H7 (cell line): ENCODE measurements at regions not wholly inside any gene's neighbourhood (a gene's known extent, or its start where the extent isn't known, plus 50 kb on each side); places are given as distances from the start of the nearest gene placed in this dataset.
"Not testable (repeated sequence)": the region's sequence is repeated elsewhere in the genome, so short reads cannot be mapped to it uniquely, and the experiment has no call there.

Source experiments
- DNase-seq: peaks from one replicate; pipeline ENCODE4 v3.0.0; 2012
- H3K27me3 ChIP-seq: 2 replicates; pipeline ENCODE4 v1.6.0; 2011; ENCODE audit warnings: mild to moderate bottlenecking, low read length; ENCODE audit not compliant: control insufficient read depth, insufficient read depth
- H3K36me3 ChIP-seq: replicated peaks from 2 replicates; pipeline ENCODE4 v1.5.1; 2011; ENCODE audit warnings: low read length; ENCODE audit not compliant: control insufficient read depth, insufficient read depth
- H3K4me3 ChIP-seq: 2 replicates; pipeline ENCODE4 v1.5.1; 2011; ENCODE audit warnings: low read depth, mild to moderate bottlenecking, control low read depth, low read length, moderate library complexity; ENCODE audit not compliant: insufficient read depth

- Histone ChIP-seq H3K4me3 (no peak overlapping the region), H3K27me3 (no peaks in the 10 kb centered on the region), H3K36me3 (no peaks in the 10 kb centered on the region)
- DNase-seq = no peak
These were observed 108.7 kb downstream of the SUCLA2 start for GRCh38 chr13:47892374-47892773.

- no peaks in the 10 kb centered on the region for H3K27me3 ChIP-seq
- no peaks in the 10 kb centered on the region for H3K36me3 ChIP-seq
These were observed 110.8 kb downstream of the SUCLA2 start for GRCh38 chr13:47890146-47890814.

DNA sequence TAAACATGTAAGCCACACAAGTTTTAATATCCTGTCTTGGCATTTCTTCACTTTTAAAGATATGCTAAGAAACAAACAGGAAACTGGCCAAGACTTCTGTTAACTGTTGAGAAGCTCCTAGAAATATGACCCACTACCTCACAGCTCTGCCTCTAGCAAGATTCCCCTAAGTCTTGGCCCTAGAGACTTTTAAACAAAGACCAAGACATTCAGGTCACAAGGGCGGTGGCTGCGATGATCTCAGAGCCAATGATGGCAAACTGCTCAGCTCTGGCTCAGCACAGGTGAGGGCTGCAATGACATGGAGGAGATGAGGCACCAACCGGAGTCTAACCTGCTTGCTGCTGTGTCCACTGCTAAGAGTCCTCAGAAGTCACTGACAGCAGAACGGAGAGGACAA lies 114.8 kb downstream of the SUCLA2 start:
- H3K36me3 ChIP-seq = no peaks in the 10 kb centered on the region
- no peaks in the 10 kb centered on the region for H3K27me3 ChIP-seq
- DNase-seq = no peak
- H3K4me3 ChIP-seq = no peak overlapping the region

More at GRCh38 chr13:47890146-47890814, 110.8 kb downstream of the SUCLA2 start:
- DNase-seq = no peak
- no peak overlapping the region for H3K4me3 ChIP-seq

- no peak for DNase-seq
- H3K4me3 ChIP-seq = no peak overlapping the region
- H3K27me3 ChIP-seq = no peaks in the 10 kb centered on the region
- no peaks in the 10 kb centered on the region for H3K36me3 ChIP-seq
These were observed 125.9 kb downstream of the SUCLA2 start for GRCh38 chr13:47875201-47875600.

- not testable (repeated sequence) for H3K4me3 ChIP-seq, DNase-seq, H3K27me3 ChIP-seq, H3K36me3 ChIP-seq
These were observed 127.1 kb downstream of the SUCLA2 start for GRCh38 chr13:47873987-47874386.

GRCh38 chr13:47873319-47873718 lies 127.8 kb downstream of the SUCLA2 start:
- H3K27me3 ChIP-seq, H3K4me3 ChIP-seq, H3K36me3 ChIP-seq, DNase-seq: not testable (repeated sequence)

GRCh38 chr13:47869776-47870175 lies 131.3 kb downstream of the SUCLA2 start:
- Histone ChIP-seq H3K4me3 (no peak overlapping the region), H3K27me3 (no peaks in the 10 kb centered on the region), H3K36me3 (no peaks in the 10 kb centered on the region)
- no peak for DNase-seq

- no peak for DNase-seq
These were observed 135.2 kb downstream of the SUCLA2 start for GRCh38 chr13:47865883-47866282.

DNA sequence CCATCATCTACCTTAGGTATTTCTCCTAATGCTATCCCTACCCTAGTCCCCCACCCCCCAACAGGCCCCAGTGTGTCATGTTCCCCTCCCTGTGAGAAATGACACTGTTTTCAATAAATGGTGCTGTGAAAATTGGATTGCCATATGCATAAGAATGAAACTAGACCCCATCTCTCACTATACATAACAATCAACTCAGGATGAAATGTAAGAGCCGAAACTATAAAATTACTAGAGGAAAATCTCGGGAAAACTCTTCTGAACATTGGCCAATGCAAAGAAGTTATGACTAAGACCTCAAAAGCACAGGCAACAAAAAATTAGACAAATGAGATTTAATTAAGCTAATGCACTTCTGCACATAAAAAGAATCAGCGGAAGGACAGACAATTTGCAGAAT lies 138.2 kb downstream of the SUCLA2 start:
- Histone ChIP-seq H3K36me3 (no peaks in the 10 kb centered on the region), H3K4me3 (no peak overlapping the region), H3K27me3 (no peaks in the 10 kb centered on the region)
- no peak for DNase-seq

More at GRCh38 chr13:47865883-47866282, 135.2 kb downstream of the SUCLA2 start:
- H3K36me3 ChIP-seq = no peaks in the 10 kb centered on the region
- no peaks in the 10 kb centered on the region for H3K27me3 ChIP-seq
- no peak overlapping the region for H3K4me3 ChIP-seq

GRCh38 chr13:47859165-47859564 lies 141.9 kb downstream of the SUCLA2 start:
- no peak for DNase-seq

DNA sequence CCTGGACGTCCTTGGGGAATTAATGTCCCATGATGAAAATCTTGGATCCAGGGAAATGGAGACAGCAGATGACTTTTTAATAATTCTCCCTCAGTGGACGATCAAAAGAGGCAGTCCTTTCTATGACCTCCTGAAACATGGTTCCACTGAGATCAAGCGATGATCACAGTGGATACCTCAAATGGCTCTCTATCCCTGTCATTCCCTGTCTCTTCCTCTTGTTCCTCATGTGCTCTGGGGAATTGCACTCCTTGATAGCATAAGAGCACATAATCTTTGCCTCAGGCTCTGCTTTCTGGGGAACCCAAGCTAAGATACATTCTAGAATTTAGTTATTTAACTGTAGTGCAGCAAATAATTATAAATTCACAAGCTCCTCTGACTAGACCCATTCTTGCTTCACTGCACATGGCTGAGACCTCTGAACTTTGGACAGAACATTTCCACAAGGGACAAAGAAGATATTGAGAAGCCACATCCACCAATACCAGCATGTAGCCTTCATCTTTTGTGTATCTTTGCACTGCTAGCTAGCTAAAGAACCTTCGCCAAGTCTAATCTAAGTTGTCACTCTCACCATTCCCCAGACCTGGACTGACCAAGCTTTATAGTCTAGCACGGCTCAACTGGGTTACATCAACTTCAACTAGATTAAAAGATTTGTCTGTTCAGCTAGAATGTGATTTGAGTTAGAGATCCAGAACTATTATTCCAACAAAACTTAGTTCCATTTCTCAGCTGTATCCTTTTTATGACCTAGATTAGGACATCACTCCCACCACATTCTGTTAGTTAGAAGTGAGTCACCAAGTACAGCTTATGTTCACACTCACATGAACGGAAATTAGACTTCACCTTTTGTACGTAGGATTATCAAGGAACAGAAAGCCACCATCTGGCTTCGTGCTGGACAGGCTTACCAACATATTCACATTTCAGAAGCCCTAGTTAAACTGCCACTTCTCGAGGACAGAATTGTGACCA lies 142.7 kb downstream of the SUCLA2 start:
- H3K4me3 ChIP-seq = no peak overlapping the region
- no peaks in the 10 kb centered on the region for H3K36me3 ChIP-seq
- DNase-seq = no peak
- H3K27me3 ChIP-seq = no peaks in the 10 kb centered on the region

More at GRCh38 chr13:47859165-47859564, 141.9 kb downstream of the SUCLA2 start:
- Histone ChIP-seq H3K27me3 (no peaks in the 10 kb centered on the region), H3K4me3 (no peak overlapping the region), H3K36me3 (no peaks in the 10 kb centered on the region)

DNA sequence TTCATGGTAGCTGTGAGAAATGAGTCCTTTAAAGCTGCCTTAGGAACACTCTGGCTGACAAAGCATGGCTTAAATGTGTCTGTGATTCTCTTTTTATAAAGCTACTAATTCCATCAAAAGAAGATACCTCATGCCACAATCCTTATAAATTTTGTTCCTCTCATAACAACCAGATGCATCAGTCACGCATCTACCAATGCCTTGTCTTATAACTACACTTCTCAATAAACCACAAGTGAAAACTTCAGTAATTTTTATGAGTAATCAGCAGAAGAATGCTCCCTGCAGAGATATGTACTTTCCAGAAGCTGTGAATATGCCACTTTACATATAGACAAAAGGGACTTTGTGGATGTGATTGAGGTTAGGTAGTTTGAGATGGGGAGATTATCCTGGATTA lies 147.8 kb downstream of the SUCLA2 start:
- no peak for DNase-seq
- Histone ChIP-seq H3K36me3 (no peaks in the 10 kb centered on the region), H3K4me3 (no peak overlapping the region), H3K27me3 (no peaks in the 10 kb centered on the region)

DNA sequence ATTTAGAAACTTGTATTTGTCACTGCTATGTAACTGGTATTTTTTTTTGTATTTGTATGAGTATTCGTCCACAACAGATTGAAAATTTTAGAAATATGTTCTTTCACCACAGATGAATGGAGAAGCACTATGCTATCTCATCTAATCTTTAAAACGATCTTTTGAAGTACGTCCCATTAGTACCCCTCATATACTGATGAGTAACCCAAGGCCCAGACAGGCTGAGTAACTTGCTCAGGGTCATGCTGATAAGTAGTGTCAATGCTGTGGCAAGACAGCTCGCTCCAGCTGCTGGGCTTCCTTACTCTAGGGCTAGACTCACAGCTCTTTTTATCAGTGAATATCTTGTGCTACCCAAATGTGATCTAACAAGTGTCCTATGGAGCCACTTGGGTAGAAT lies 154.2 kb downstream of the SUCLA2 start:
- Histone ChIP-seq H3K4me3 (no peak overlapping the region), H3K36me3 (no peaks in the 10 kb centered on the region), H3K27me3 (no peaks in the 10 kb centered on the region)
- no peak for DNase-seq

DNA sequence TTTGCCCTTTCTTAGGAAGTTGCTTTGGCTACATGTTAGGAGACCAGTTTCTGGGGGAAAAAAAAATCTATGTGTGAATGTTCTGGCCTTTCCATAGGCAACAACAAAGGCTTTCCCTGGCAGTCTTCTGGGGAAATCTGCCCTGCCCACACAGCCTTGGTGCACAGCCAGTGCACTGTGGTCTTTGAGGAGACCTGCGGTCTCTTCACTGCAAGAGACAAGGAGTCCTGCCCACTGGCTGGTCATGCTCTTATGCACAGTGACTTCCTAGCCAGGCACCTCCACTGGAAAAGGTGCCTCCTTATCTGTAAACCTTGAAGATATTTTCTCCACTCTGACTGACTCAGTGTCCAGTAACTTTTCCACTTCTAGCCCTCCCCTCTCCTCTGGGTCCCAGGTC lies 155.1 kb downstream of the SUCLA2 start:
- Histone ChIP-seq H3K36me3 (no peaks in the 10 kb centered on the region), H3K4me3 (no peak overlapping the region), H3K27me3 (no peaks in the 10 kb centered on the region)
- no peak for DNase-seq

- DNase-seq = no peak
- H3K4me3 ChIP-seq = no peak overlapping the region
These were observed 158.1 kb downstream of the SUCLA2 start for GRCh38 chr13:47843005-47843404.

More at GRCh38 chr13:47843005-47843404, 158.1 kb downstream of the SUCLA2 start:
- H3K27me3 ChIP-seq = no peaks in the 10 kb centered on the region
- H3K36me3 ChIP-seq = no peaks in the 10 kb centered on the region
